Neural progenitor cell (in vitro differentiated cells): ENCODE measurements at regions not wholly inside any gene's neighbourhood (a gene's known extent, or its start where the extent isn't known, plus 50 kb on each side); places are given as distances from the start of the nearest gene placed in this dataset.

ENCODE experiments used
- DNase-seq: peaks from one replicate; pipeline ENCODE4 v3.0.0-alpha.2; 2016; ENCODE audit warnings: low spot score
- H2AFZ ChIP-seq: fragments of 200-600 bp; sonication (generic); replicated peaks from 2 replicates; pipeline ENCODE4 v1.6.1; 2016; ENCODE audit warnings: antibody characterized with exemption
- H3F3A ChIP-seq: fragments of 200-600 bp; sonication (generic); 2 replicates; pipeline ENCODE4 v1.6.1; 2016; ENCODE audit warnings: antibody characterized with exemption, low read depth
- H3K27ac ChIP-seq: fragments of 200-600 bp; sonication (generic); 2 replicates; pipeline ENCODE4 v1.5.1; 2016; ENCODE audit warnings: mild to moderate bottlenecking
- H3K27me3 ChIP-seq: fragments of 200-600 bp; sonication (generic); 2 replicates; pipeline ENCODE4 v1.6.1; 2016; ENCODE audit warnings: mild to moderate bottlenecking, moderate library complexity
- H3K36me3 ChIP-seq: fragments of 200-600 bp; sonication (generic); 2 replicates; pipeline ENCODE4 v1.5.1; 2016
- H3K4me1 ChIP-seq: fragments of 200-600 bp; sonication (generic); 2 replicates; pipeline ENCODE4 v1.6.1; 2016; ENCODE audit warnings: mixed run types
- H3K4me2 ChIP-seq: fragments of 200-600 bp; sonication (generic); 2 replicates; pipeline ENCODE4 v1.6.1; 2016
- H3K4me3 ChIP-seq: fragments of 200-600 bp; sonication (generic); 2 replicates; pipeline ENCODE4 v1.5.1; 2016
- H3K79me2 ChIP-seq: fragments of 200-600 bp; sonication (generic); 2 replicates; pipeline ENCODE4 v1.6.1; 2016; ENCODE audit warnings: low read depth
- H3K9ac ChIP-seq: fragments of 200-600 bp; sonication (generic); 2 replicates; pipeline ENCODE4 v1.6.1; 2016
- H3K9me3 ChIP-seq: fragments of 200-600 bp; sonication (generic); 2 replicates; pipeline ENCODE4 v1.5.1; 2016; ENCODE audit warnings: low read depth
- H4K20me1 ChIP-seq: fragments of 200-600 bp; sonication (generic); 2 replicates; pipeline ENCODE4 v1.6.1; 2016; ENCODE audit warnings: low read depth
- H3K27ac Mint-ChIP-seq: 3 replicates; pipeline ENCODE4 v1.8.0; 2021; ENCODE audit warnings: mixed read lengths
- H3K27me3 Mint-ChIP-seq: 2 replicates; pipeline ENCODE4 v1.8.0; 2022; ENCODE audit warnings: low read depth, mild to moderate bottlenecking, inconsistent platforms, moderate library complexity, mixed read lengths; ENCODE audit not compliant: insufficient read depth
- H3K36me3 Mint-ChIP-seq: 3 replicates; pipeline ENCODE4 v1.8.0; 2021; ENCODE audit warnings: mixed read lengths
- H3K4me1 Mint-ChIP-seq: 3 replicates; pipeline ENCODE4 v1.8.0; 2021; ENCODE audit warnings: mixed read lengths
- H3K4me3 Mint-ChIP-seq: 3 replicates; pipeline ENCODE4 v1.8.0; 2021; ENCODE audit warnings: mild to moderate bottlenecking, moderate library complexity, mixed read lengths
- H3K9me3 Mint-ChIP-seq: 3 replicates; pipeline ENCODE4 v1.8.0; 2020; ENCODE audit warnings: mixed read lengths
- CTCF ChIP-seq: fragments of 200-600 bp; sonication (generic); IDR thresholded peaks from 2 replicates; pipeline ENCODE4 v1.5.1; 2017; ENCODE audit warnings: antibody characterized with exemption, mild to moderate bottlenecking
- EZH2 ChIP-seq: fragments of 200-600 bp; sonication (generic); IDR thresholded peaks from 2 replicates; pipeline ENCODE4 v1.6.1; 2017; ENCODE audit warnings: antibody characterized with exemption, mild to moderate bottlenecking, moderate library complexity
- EZH2phosphoT487 ChIP-seq: fragments of 200-600 bp; sonication (generic); IDR thresholded peaks from 2 replicates; pipeline ENCODE4 v1.6.1; 2017; ENCODE audit warnings: antibody characterized with exemption

- no peaks in the 10 kb centered on the region for H3K9me3 ChIP-seq
- no peaks in the 10 kb centered on the region for H3F3A ChIP-seq
- DNase-seq, result no peak
- Mint-ChIP-seq H3K9me3 (no peaks in the 10 kb centered on the region), H3K4me3 (no peak overlapping the region), H3K27ac (no peak overlapping the region), H3K4me1 (peaks cover 4% of the 10 kb centered on the region), H3K36me3 (no peaks in the 10 kb centered on the region), H3K27me3 (peaks cover 2% of the 10 kb centered on the region)
- no peaks in the 10 kb centered on the region for H3K79me2 ChIP-seq
- H2AFZ ChIP-seq, result no peak overlapping the region
- H3K4me1 ChIP-seq, result no peaks in the 10 kb centered on the region
- H3K4me2 ChIP-seq, result no peak overlapping the region
- TF ChIP-seq CTCF (no peak), EZH2phosphoT487 (no peak), EZH2 (no peak)
- no peak overlapping the region for H3K4me3 ChIP-seq
- no peak overlapping the region for H3K27ac ChIP-seq
- no peaks in the 10 kb centered on the region for H3K36me3 ChIP-seq
- H3K9ac ChIP-seq, result no peak overlapping the region
- no peaks in the 10 kb centered on the region for H4K20me1 ChIP-seq
- H3K27me3 ChIP-seq, result no peaks in the 10 kb centered on the region
Measured at GRCh38 chr5:155082401-155082800, 68.8 kb downstream of the KIF4B start.

- Histone ChIP-seq H4K20me1 (no peaks in the 10 kb centered on the region), H2AFZ (no peak overlapping the region), H3F3A (no peaks in the 10 kb centered on the region), H3K4me1 (no peaks in the 10 kb centered on the region), H3K9me3 (no peaks in the 10 kb centered on the region), H3K27me3 (no peaks in the 10 kb centered on the region), H3K36me3 (no peaks in the 10 kb centered on the region), H3K79me2 (no peaks in the 10 kb centered on the region), H3K27ac (no peak overlapping the region), H3K4me3 (no peak overlapping the region), H3K4me2 (no peak overlapping the region), H3K9ac (no peak overlapping the region)
- no peak for TF ChIP-seq CTCF
- no peak for TF ChIP-seq EZH2
- TF ChIP-seq EZH2phosphoT487, result no peak
- Mint-ChIP-seq H3K36me3 (no peaks in the 10 kb centered on the region), H3K9me3 (no peaks in the 10 kb centered on the region), H3K27ac (no peak overlapping the region), H3K4me1 (peaks cover 4% of the 10 kb centered on the region), H3K4me3 (no peak overlapping the region), H3K27me3 (peaks cover 2% of the 10 kb centered on the region)
- DNase-seq, result no peak
Measured at GRCh38 chr5:155085282-155085989, 71.9 kb downstream of the KIF4B start.

GRCh38 chr5:155087036-155087435 lies 73.5 kb downstream of the KIF4B start:
- Histone ChIP-seq H3K4me3 (no peak overlapping the region), H3K27me3 (no peaks in the 10 kb centered on the region), H3F3A (no peaks in the 10 kb centered on the region), H3K36me3 (no peaks in the 10 kb centered on the region), H4K20me1 (no peaks in the 10 kb centered on the region), H3K9ac (no peak overlapping the region), H3K79me2 (no peaks in the 10 kb centered on the region), H3K9me3 (no peaks in the 10 kb centered on the region), H2AFZ (no peak overlapping the region), H3K4me1 (no peaks in the 10 kb centered on the region), H3K27ac (no peak overlapping the region), H3K4me2 (no peak overlapping the region)
- no peak for DNase-seq
- Mint-ChIP-seq H3K27me3 (no peaks in the 10 kb centered on the region), H3K4me3 (no peak overlapping the region), H3K9me3 (no peaks in the 10 kb centered on the region), H3K4me1 (peaks cover 4% of the 10 kb centered on the region), H3K36me3 (no peaks in the 10 kb centered on the region), H3K27ac (no peak overlapping the region)
- TF ChIP-seq EZH2, result no peak
- TF ChIP-seq EZH2phosphoT487, result no peak

- H3K27me3 ChIP-seq, result no peaks in the 10 kb centered on the region
- H3K9me3 ChIP-seq, result no peaks in the 10 kb centered on the region
- no peak overlapping the region for H3K27ac Mint-ChIP-seq
- no peaks in the 10 kb centered on the region for H3F3A ChIP-seq
- no peaks in the 10 kb centered on the region for H4K20me1 ChIP-seq
- H3K36me3 Mint-ChIP-seq, result no peaks in the 10 kb centered on the region
- H3K4me1 Mint-ChIP-seq, result peaks cover 4% of the 10 kb centered on the region
- H3K36me3 ChIP-seq, result no peaks in the 10 kb centered on the region
- H3K4me1 ChIP-seq, result no peaks in the 10 kb centered on the region
- no peaks in the 10 kb centered on the region for H3K9me3 Mint-ChIP-seq
- DNase-seq, result no peak
- H3K4me2 ChIP-seq, result no peak overlapping the region
- no peak overlapping the region for H3K9ac ChIP-seq
- H3K4me3 Mint-ChIP-seq, result no peak overlapping the region
- H3K27me3 Mint-ChIP-seq, result no peaks in the 10 kb centered on the region
- no peaks in the 10 kb centered on the region for H3K79me2 ChIP-seq
- H2AFZ ChIP-seq, result no peak overlapping the region
- no peak for TF ChIP-seq EZH2phosphoT487
- TF ChIP-seq EZH2, result no peak
- no peak for TF ChIP-seq CTCF
- no peak overlapping the region for H3K27ac ChIP-seq
- H3K4me3 ChIP-seq, result no peak overlapping the region
Measured at GRCh38 chr5:155088811-155089210, 75.3 kb downstream of the KIF4B start.
